AG10803 (cell line): ENCODE measurements at regions not wholly inside any gene's neighbourhood (a gene's known extent, or its start where the extent isn't known, plus 50 kb on each side); places are given as distances from the start of the nearest gene placed in this dataset.

ENCODE experiments used
- DNase-seq: peaks from one replicate; pipeline ENCODE4 v3.0.0; 2010; ENCODE audit warnings: low read depth
- H3K4me3 ChIP-seq: 2 replicates; pipeline ENCODE4 v1.5.1; 2011; ENCODE audit warnings: mild to moderate bottlenecking, low read length, control low read depth
- TF ChIP-seq, protein P1 (sequence below): conservative IDR thresholded peaks from 2 replicates; pipeline ENCODE4 v1.5.1; 2011; ENCODE audit warnings: mild to moderate bottlenecking, low read length, control low read depth, inconsistent platforms

GRCh38 chr20:62591591-62591990 is 50.7 kb upstream of the SLCO4A1 start:
- TF ChIP-seq, protein P1, sequence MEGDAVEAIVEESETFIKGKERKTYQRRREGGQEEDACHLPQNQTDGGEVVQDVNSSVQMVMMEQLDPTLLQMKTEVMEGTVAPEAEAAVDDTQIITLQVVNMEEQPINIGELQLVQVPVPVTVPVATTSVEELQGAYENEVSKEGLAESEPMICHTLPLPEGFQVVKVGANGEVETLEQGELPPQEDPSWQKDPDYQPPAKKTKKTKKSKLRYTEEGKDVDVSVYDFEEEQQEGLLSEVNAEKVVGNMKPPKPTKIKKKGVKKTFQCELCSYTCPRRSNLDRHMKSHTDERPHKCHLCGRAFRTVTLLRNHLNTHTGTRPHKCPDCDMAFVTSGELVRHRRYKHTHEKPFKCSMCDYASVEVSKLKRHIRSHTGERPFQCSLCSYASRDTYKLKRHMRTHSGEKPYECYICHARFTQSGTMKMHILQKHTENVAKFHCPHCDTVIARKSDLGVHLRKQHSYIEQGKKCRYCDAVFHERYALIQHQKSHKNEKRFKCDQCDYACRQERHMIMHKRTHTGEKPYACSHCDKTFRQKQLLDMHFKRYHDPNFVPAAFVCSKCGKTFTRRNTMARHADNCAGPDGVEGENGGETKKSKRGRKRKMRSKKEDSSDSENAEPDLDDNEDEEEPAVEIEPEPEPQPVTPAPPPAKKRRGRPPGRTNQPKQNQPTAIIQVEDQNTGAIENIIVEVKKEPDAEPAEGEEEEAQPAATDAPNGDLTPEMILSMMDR = no peak
- no peak for DNase-seq
- no peak overlapping the region for H3K4me3 ChIP-seq
